DMS153 treated with DMSO at 0.1 percent for 48 hours (cell line): ENCODE measurements at regions not wholly inside any gene's neighbourhood (a gene's known extent, or its start where the extent isn't known, plus 50 kb on each side); places are given as distances from the start of the nearest gene placed in this dataset.

Source experiments
- DNase-seq: peaks from one replicate; lab custom pipeline; 2025; ENCODE audit not compliant: unreplicated experiment; lab: John Stamatoyannopoulos, UW

GRCh38 chr16:73326770-73327470 lies 279.0 kb upstream of the ZFHX3 start:
- DNase-seq: no peak

GRCh38 chr16:73326221-73326620 lies 278.3 kb upstream of the ZFHX3 start:
- no peak for DNase-seq

- DNase-seq: no peak
Measured at GRCh38 chr16:73323880-73324279, 276.0 kb upstream of the ZFHX3 start.

- no peak for DNase-seq
Measured at GRCh38 chr16:73322856-73323255, 274.9 kb upstream of the ZFHX3 start.

- DNase-seq: no peak
Measured at GRCh38 chr16:73321853-73322252, 273.9 kb upstream of the ZFHX3 start.

- DNase-seq: no peak
Measured at GRCh38 chr16:73319737-73320136, 271.8 kb upstream of the ZFHX3 start.

- DNase-seq: no peak
Measured at GRCh38 chr16:73319261-73319660, 271.3 kb upstream of the ZFHX3 start.

GRCh38 chr16:73317321-73317857 lies 269.5 kb upstream of the ZFHX3 start:
- no peak for DNase-seq

- no peak for DNase-seq
Measured at GRCh38 chr16:73315645-73316044, 267.7 kb upstream of the ZFHX3 start.

GRCh38 chr16:73313950-73314349 lies 266.0 kb upstream of the ZFHX3 start:
- no peak for DNase-seq

GRCh38 chr16:73311857-73312723 lies 264.2 kb upstream of the ZFHX3 start:
- no peak for DNase-seq

GRCh38 chr16:73308771-73309170 lies 260.8 kb upstream of the ZFHX3 start:
- no peak for DNase-seq

- no peak for DNase-seq
Measured at GRCh38 chr16:73306901-73307413, 259.0 kb upstream of the ZFHX3 start.

GRCh38 chr16:73304008-73304774 lies 256.3 kb upstream of the ZFHX3 start:
- no peak for DNase-seq

- DNase-seq: no peak
Measured at GRCh38 chr16:73302942-73303341, 255.0 kb upstream of the ZFHX3 start.

- no peak for DNase-seq
Measured at GRCh38 chr16:73301984-73302383, 254.1 kb upstream of the ZFHX3 start.

- no peak for DNase-seq
Measured at GRCh38 chr16:73299346-73299745, 251.4 kb upstream of the ZFHX3 start.

GRCh38 chr16:73298562-73298961 lies 250.6 kb upstream of the ZFHX3 start:
- no peak for DNase-seq

GRCh38 chr16:73290258-73290657 lies 242.3 kb upstream of the ZFHX3 start:
- DNase-seq: no peak

GRCh38 chr16:73289232-73289631 lies 241.3 kb upstream of the ZFHX3 start:
- no peak for DNase-seq

GRCh38 chr16:73288520-73288919 lies 240.6 kb upstream of the ZFHX3 start:
- DNase-seq: no peak
